ENCODE measurements at regions not wholly inside any gene's neighbourhood (a gene's known extent, or its start where the extent isn't known, plus 50 kb on each side); places are given as distances from the start of the nearest gene placed in this dataset.
"Not testable (repeated sequence)": the region's sequence is repeated elsewhere in the genome, so short reads cannot be mapped to it uniquely, and the experiment has no call there.

GRCh38 chr5:145104106-145104505 lies 731.0 kb downstream of the PRELID2 start:
- peak; percentile 25 for DNase-seq (ENCODE audit: low read depth)

DNA sequence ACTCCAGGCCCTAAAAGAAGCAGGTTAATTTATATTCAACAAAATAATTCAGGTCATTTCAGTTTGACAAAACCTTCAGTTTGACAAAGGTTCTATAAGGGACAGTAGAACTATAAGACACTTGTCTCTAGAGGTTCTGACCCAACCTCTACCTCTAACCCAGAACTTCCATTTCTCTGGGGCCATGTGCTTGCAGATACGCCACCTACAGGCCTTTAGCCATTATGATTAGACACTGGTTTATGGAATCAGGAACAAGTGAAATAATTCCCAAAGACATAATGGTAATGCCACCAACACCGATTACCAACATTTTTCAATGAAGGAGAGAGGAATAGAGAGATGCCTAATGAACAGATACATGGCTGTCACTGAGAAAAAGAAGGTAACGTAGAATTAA lies 733.9 kb downstream of the PRELID2 start:
- peak; percentile 14 for DNase-seq (ENCODE audit: low read depth)

DNA sequence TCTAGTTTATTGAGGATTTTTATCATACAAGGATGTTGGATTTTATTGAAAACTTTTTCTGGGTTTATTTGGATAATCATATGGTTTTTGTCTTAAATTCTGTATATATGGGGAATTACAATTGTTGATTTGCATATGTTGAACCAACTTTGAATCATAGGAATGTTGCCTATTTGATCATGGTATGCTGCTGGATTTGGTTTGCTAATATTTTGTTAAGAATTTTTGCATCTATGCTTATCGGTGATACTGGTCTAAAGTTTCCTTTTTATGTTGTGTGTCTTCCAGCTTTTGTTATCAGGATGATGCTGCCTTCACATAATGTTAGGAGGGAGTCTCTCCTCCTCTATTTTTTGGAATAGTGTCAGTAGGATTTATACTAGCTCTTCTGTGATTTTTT lies 745.0 kb downstream of the PRELID2 start:
- DNase-seq (ENCODE audit: low read depth): no peak

- no peak for DNase-seq (ENCODE audit: low read depth)
Measured at GRCh38 chr5:145084834-145085233, 750.3 kb downstream of the PRELID2 start.

GRCh38 chr5:145077028-145077427 lies 758.1 kb downstream of the PRELID2 start:
- DNase-seq (ENCODE audit: low read depth): no peak

- DNase-seq (ENCODE audit: low read depth): no peak
Measured at GRCh38 chr5:145076040-145076439, 759.1 kb downstream of the PRELID2 start.

DNA sequence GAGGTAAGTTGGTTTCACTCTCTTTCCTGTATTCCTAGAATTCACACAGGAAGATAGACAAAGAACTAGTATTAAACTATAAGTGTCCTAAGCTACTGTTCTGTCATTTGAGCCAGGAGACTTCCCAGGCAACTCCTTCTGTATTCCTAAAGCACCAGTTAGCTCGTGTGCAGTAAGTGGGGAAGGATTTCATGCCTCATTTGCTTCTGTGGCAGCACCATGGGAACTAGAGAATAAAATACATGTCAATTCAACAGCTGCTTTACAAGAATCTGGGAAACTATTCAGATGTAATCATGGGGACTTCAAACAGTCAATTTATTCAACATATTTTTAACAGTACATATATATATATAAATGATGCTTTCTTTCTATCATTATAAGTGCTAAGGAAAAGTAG lies 762.3 kb downstream of the PRELID2 start:
- no peak for DNase-seq (ENCODE audit: low read depth)

DNA sequence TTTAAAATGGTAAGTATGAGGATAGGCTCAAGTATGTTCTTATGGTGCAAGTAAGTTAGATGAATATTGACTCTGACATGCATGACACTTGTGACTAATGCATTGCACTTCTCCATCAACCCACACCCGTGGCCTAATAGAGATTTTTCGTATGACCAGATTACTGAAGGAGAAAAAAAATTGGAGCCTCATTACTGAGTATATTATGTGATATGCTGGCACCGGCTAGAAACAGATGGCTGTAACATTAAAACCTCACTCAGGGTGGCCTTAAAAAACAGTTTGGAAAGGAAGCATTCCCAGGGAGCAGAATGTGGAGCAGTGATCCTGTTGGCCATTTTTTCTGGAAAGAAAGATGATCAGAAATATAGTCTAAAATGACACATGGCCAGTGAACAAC lies 766.4 kb downstream of the PRELID2 start:
- DNase-seq (ENCODE audit: low read depth): no peak

DNA sequence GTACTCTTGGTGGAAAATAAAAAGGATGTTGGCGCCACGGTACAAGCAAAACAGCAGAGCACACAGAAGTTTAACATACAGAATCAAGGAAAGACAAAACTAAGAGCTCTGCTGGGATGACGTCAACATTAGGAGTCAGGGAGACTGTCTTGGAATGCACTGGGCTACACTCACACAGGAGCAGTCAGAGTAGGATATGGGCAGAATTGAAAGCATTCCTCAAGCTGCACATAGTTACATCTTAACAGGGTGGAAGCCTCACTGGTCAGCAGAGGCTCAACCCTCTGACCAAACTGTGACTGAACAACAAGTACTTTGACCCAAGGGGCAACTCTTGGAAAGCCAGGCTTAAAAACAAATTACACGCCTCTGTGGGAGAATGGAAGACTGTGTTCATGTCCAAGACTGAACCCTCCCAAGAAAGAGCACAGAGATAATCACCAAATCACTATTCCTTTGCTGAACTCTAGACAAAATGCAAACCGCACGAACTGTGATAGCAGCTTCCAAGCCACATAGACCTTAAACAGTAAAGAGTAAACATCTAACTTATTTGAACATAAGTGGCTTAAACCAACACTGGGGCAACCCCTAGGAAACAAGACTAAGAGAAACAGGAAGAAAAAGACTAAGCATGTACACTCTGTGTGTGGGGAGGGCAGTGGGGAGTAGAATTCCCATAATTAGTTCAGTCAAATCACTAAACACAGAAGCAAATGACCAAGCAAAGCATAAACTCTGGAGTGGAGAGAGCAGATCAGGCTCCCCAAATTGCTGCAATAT lies 772.7 kb downstream of the PRELID2 start:
- peak; percentile 68 for DNase-seq (ENCODE audit: low read depth)

DNA sequence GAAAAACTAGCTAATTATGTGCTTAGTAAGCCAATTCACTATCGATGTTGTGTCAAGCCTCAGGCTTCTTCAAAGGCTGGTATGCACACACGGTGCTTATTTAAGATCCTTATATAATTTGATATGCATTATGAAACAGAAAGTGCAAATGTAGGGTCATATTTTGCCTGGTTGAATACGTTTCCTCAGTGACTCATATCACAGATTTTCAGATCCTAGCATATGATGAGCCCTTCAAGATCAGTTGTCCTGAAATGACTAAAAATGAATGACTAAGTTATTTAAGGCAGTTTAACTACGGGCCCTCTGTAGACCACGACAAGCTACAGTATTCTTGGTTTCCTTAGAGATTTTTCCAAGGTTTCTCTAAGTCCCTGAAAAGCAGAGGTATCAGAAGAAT lies 778.3 kb downstream of the PRELID2 start:
- peak; percentile 23 for DNase-seq (ENCODE audit: low read depth)

GRCh38 chr5:145050181-145050580 lies 785.0 kb downstream of the PRELID2 start:
- no peak for DNase-seq (ENCODE audit: low read depth)

- DNase-seq (ENCODE audit: low read depth): no peak
Measured at GRCh38 chr5:145044970-145045369, 790.2 kb downstream of the PRELID2 start.

DNA sequence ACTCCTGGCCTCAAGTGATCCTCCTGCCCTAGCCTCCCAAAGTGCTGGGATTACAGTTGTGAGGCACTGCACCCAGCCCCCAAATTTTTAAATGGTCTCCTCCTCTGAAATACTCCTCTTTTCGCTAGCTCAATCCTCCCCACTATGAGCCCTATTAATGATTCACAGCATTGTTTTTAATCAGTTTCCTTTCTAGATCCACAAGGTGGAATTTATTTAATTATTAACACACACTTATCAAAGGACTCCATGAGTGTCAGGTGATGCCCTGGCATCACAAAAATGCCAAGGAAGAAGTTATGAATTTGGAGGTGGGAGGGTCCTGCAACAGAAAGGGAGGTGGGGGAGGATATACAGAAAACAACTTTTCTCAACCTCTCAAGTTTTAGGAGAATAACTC lies 806.5 kb downstream of the PRELID2 start:
- no peak for DNase-seq (ENCODE audit: low read depth)

DNA sequence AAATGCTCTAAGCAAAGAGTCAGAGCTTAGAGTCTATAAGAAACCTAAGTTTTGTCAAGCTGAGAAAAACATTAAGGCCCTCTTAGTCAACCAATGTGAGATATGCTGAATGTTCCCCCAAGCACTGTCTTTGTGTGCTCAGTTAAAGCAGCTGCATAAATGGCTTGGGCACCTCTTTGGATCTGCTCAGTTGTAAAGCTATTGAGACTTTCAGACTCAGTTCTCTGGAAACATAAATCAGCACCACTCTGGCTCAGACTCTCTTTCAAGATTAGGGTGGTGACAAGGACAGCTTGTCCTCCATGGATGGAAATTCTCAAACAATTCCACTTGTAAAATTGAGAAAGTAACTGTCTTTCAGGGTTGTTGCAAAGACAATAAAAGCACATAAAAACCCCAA lies 807.9 kb downstream of the PRELID2 start:
- no peak for DNase-seq (ENCODE audit: low read depth)

- no peak for DNase-seq (ENCODE audit: low read depth)
Measured at GRCh38 chr5:145025775-145026174, 809.4 kb downstream of the PRELID2 start.

- DNase-seq (ENCODE audit: low read depth): no peak
Measured at GRCh38 chr5:145015146-145015545, 820.0 kb downstream of the PRELID2 start.

GRCh38 chr5:145014109-145014508 lies 821.0 kb downstream of the PRELID2 start:
- no peak for DNase-seq (ENCODE audit: low read depth)

- no peak for DNase-seq (ENCODE audit: low read depth)
Measured at GRCh38 chr5:145010834-145011233, 824.3 kb downstream of the PRELID2 start.

DNA sequence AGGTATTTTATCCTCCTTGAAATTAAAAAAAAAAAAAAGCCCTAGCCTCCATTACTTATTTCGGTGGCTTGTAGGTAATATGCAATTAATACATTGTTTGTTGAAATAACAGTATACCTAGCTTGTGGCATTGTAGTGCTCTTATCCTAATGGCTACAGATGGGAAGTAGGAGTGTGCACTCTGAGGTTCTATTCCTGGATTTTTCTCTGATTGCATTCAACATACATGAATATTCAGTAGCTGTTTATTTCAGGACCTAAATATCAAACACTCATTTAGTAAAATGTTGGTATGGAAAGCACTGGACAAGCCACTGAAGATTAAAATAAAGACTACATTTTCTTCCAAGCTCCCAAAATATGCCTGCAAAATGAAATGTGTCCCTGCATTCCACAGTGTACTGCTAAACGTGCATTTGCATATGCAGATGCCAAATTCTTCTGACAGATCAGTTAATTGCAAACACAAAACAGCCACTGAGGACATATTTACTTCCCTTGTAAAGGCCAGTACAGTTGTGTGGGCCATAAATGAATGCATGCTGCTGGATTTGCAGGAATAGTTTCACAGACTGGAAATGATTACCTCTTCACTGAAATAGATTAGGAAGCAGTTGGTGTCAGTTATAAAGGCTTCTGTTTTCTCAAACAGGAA lies 826.1 kb downstream of the PRELID2 start:
- DNase-seq (ENCODE audit: low read depth): no peak

DNA sequence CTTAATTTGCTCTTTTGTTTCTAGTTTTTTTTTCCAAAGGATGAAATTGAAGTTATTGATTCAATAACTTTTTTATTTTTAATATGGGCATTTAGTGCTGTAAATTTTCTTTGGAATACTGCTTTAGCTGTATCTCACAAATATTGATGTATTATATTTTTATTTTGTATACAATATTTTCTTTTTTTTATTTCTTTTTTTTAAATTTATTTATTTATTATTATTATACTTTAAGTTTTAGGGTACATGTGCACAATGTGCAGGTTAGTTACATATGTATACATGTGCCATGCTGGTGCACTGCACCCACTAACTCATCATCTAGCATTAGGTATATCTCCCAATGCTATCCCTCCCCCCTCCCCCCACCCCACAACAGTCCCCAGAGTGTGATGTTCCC lies 823.7 kb downstream of the KCTD16 start:
- DNase-seq (ENCODE audit: low read depth): not testable (repeated sequence)

- no peak for DNase-seq (ENCODE audit: low read depth)
Measured at GRCh38 chr5:144983101-144983500, 812.4 kb downstream of the KCTD16 start.

DNA sequence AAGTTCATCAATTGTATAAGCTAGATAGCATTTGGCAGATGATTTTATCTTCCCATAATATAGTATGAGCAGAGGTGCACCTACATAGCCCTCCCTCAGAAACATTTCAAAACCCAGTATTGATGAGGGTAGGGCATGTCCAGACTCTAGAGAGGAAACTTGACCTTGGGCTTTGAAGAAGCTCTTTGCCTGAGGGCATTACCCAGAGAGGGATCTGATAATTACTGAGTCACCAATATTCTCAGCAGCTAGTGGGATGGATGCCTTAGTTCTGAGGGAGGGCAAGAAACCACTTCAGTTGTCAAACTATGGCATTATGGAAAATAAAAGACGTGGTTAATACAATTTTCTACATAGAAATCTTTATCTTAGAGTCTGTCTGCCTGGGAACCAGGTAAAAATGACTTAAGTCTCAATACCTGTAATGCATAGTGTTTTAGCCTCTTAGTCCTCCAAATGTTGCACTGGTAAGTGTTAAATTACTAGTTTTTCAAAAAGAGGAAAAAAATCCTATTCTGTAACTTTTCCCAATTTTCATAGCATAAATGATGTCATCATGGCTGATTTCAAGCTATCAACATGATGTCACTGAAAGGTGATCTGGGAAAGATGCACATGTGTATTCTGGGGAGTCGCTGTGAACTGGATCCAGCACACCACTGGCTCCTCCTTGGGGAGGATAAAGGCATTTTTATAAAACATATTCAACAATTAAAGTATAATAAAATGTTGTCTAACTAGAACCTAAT lies 809.0 kb downstream of the KCTD16 start:
- no peak for DNase-seq (ENCODE audit: low read depth)

DNA sequence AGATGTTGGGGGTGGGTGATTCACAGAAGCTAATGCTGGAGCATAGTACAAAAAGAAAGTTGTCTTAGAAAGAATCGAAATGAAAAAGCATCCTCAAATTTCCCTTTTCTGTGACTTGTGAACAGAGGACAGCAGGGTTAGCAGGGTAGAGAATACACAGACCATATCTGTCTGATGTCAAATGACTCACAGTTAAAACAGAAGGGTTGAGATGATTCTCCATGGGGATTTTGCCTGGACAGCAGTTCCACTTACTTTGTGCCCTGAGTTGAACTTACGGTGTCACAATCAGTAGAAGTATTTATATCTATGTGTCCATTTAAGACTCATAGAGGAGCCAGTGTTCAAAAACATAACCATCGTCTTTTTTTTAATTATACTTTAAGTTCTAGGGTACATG lies 801.6 kb downstream of the KCTD16 start:
- peak; percentile 57 for DNase-seq (ENCODE audit: low read depth)
